Left ventricle myocardium superior (tissue), 1 donor: ENCODE measurements at regions not wholly inside any gene's neighbourhood (a gene's known extent, or its start where the extent isn't known, plus 50 kb on each side); places are given as distances from the start of the nearest gene placed in this dataset.
"Not testable (repeated sequence)": the region's sequence is repeated elsewhere in the genome, so short reads cannot be mapped to it uniquely, and the experiment has no call there.

ENCODE experiments used
- ATAC-seq: fragments of 200-7000 bp; cut with Tn5 transposase; one replicate; pipeline ENCODE4 v1.9.1; 2020; ENCODE audit warnings: mild to moderate bottlenecking, moderate library complexity
- DNase-seq: peaks from one replicate; pipeline ENCODE4 v3.0.0-alpha.2; 2020
- intact Hi-C: fragments of 100-400 bp; cut with micrococcal nuclease; formaldehyde crosslinking; loops from one replicate; pipeline ENCODE4 v1.11.0; 2022
- donor health status: DM: no; HTN: yes; CAD: no; lungs with severe emphysema.

GRCh38 chr6:163888030-163888819 is 473.7 kb downstream of the QKI start:
- DNase-seq, result no peak
- ATAC-seq, result no peak
- intact Hi-C loops, result no loop called here

- intact Hi-C loops, result no loop called here
- ATAC-seq (no peak), DNase-seq (no peak)
Measured at GRCh38 chr6:163886428-163886827, 471.9 kb downstream of the QKI start.

DNA sequence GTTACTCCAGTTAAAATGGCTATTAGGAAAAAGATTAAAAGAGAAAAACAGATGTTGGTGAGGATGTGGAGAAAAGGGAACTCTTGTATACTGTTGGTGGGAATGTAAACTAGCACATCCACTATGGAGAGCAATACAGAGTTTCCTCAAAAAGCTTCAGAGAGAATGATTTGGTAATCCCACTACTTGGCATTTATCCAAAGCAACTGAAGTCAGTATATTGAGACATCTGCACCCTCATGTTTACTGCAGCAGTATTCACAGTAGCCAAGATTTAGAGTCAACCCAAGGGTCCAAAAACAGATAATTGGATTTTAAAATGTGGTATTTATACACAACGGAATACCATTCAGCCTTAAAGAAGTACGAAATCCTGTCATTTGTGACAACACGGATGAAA is 469.5 kb downstream of the QKI start:
- ATAC-seq (peak; percentile 50), DNase-seq (no peak)
- intact Hi-C loops, result no loop called here

DNA sequence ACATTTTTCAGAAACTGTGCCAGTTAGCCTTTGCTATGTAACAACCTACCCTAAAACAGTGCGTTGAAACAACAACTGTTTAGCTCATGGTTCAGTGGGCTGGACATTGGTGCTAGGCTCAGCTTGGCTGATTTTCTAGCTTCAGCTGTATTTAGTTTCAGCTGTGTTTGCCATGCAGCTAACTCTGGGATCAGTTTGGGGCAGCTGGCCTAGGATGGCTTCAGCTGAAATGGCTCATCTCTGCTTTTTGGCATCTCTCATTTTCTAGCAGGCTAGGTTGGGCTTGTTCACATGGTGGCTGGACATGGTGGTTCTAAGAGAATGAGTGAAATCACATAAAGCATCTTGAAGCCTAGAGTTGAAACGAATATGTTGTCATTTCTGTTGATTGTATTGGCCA is 464.2 kb downstream of the QKI start:
- DNase-seq (no peak), ATAC-seq (no peak)
- intact Hi-C loops, result no loop called here

DNA sequence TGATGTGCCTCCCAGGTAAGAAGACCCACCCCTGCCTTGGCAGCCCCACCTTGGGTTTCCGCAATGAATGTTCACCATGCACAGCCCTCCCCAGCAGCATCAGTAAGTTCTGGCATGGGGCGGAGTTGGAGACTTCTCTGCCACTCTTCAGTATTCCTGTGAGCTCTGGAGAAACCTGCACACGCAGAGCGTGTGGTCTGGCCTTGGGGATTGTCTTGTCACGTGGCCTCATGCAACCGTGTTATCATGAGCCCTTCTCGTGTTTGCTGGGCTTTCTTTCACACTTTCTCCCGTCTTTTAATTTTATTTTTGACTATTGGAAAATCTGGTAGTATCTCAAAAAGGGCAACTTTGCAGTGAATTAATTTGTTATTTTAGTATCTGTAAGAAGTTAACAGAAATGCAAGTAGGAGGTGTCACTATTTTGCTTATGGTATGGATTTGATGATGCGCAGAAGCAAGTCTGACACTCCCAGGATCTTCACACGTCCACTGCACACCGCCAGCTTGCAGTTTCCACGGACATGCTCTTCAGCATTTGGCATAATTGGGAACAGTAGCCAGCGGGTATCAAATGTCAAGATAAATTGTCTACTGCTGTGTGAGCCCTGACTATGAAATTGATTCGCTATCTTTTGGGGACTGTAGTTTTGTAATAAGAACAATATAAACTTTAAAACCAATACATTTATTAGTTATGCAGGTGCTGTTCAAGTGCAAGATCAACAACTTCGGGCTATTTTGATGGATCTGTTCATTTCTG is 463.5 kb downstream of the QKI start:
- intact Hi-C loops, result no loop called here
- no peak for ATAC-seq
- DNase-seq, result no peak

GRCh38 chr6:163876391-163876790 is 461.9 kb downstream of the QKI start:
- intact Hi-C loops, result no loop called here
- ATAC-seq (no peak), DNase-seq (no peak)

- intact Hi-C loops, result no loop called here
- ATAC-seq (no peak), DNase-seq (no peak)
Measured at GRCh38 chr6:163874784-163875183, 460.3 kb downstream of the QKI start.

- ATAC-seq, result no peak
- intact Hi-C loops, result no loop called here
Measured at GRCh38 chr6:163872335-163872734, 457.8 kb downstream of the QKI start.

DNA sequence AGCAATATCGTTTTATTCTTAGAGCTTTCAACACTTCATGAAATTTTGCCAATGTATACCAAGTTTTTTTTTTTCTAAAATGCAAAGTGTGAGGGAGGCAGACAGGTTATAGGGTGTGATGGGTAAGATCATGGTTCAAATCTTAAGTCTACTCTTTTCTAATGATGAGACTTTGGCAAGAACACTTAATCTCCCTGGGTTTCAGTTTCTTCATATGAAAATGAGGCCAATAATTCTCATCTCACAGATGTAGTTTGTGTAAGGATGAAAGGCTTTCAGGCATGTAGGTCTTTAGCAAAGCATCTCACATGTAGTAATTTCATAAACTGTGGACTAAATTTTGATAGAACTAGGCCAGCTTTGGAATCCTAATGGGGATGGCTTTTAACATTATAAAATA is 457.1 kb downstream of the QKI start:
- intact Hi-C loops, result no loop called here
- DNase-seq (no peak), ATAC-seq (no peak)

More at GRCh38 chr6:163872335-163872734, 457.8 kb downstream of the QKI start:
- no peak for DNase-seq

- intact Hi-C loops, result no loop called here
- no peak for ATAC-seq
- DNase-seq, result no peak
Measured at GRCh38 chr6:163867518-163868292, 453.2 kb downstream of the QKI start.

DNA sequence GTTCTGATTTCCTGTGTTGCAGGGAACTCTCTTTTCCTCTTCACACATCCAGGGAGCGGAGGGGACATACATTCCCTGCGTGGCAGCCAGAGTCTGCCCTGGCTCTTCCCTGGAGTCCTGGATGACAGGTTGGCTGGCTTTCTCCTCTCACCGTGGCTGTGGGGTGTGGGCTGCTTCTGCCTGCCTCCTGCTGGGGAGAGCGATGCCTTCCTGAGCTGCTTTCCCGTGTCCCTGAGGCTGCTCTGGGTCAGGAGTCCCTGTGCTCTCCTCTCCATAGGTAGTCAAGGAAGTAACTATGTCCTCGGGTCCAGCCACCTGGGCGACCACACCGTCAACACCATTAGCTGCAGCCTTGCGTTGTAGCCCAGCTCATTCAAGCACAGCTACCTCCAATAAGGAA is 451.7 kb downstream of the QKI start:
- peak; percentile 34 for DNase-seq
- ATAC-seq, result peak; percentile 68
- intact Hi-C loops, result no loop called here

GRCh38 chr6:163863565-163863964 is 449.0 kb downstream of the QKI start:
- no peak for DNase-seq
- ATAC-seq, result no peak
- intact Hi-C loops, result no loop called here

GRCh38 chr6:163862701-163863100 is 448.2 kb downstream of the QKI start:
- DNase-seq (no peak), ATAC-seq (no peak)
- intact Hi-C loops, result no loop called here

DNA sequence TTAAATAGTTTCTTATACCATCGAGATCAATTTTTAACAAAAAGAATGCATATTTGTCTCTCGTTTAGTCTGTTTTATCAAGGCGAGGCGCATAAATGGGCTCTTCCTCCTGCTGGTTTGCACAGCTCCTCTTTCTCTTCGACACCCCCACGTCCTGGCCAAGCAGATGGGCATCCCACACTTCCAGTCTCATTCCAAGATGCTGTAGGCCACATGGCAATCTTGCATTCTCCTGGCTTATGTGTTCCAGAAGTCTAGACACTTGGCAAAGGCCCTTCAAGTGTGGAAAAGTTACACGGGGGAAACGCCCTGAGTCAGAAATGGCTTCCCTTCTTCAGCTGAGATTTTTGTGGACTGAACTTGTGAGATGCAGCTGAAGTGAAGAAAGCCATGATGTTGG is 447.1 kb downstream of the QKI start:
- intact Hi-C loops, result no loop called here
- DNase-seq (no peak), ATAC-seq (no peak)

DNA sequence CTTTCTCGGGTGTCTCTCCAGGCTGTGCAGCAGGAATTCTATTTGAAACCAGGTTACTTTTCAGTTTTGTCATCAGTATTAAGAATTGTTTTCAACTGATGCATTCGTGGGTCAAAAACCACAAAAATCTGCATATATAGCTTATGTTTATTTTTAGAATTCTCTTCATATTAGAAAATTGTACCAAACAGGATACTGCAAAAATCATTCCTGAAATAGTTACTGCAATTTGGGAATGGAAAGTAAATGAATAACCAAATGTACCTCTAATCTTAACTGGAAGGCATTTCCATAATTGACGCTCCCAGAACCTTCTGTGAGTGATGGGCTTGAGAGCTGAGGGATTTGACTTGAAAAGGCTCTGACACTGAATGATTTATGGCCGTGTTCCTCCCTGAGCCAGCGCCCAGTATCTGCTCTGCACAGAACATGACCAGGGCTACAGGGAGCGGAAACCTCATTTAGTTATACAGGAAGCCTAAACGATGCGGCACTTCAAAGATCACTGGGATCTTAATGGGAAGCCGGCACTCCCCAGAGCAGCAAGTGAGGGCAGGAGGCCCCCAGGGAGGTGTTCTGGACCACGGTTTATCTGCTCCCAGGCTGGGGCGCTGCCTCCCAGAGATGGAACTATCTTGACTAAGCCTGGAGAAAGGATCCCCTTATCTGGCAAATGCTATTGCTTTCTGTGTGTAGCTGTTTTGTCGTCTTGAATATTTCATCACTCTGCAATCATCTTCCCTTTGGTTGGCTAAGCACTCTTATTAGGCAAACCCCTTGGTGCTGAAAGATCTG is 446.0 kb downstream of the QKI start:
- peak; percentile 81 for ATAC-seq
- DNase-seq, result peak; percentile 51
- intact Hi-C loops, result no loop called here

DNA sequence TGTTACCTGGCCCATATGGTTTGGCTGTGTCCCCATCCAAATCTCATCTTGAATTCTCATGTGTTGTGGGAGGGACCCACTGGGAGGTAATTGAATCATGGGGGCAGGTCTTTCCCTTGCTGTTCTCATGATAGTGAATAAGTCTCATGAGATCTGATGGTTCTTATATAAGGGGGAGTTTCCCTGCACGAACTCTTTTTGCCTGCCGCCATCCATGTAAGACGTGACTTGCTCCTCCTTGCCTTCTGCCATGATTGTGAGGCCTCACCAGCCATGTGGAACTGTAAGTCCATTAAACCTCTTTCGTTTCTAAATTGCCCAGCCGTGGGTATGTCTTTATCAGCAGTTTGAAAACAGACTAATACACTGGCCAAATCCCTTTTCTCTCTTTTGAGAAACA is 444.4 kb downstream of the QKI start:
- ATAC-seq, intact Hi-C loops, DNase-seq: not testable (repeated sequence)

GRCh38 chr6:163857421-163857820 is 442.9 kb downstream of the QKI start:
- no peak for DNase-seq
- no peak for ATAC-seq
- intact Hi-C loops, result no loop called here

DNA sequence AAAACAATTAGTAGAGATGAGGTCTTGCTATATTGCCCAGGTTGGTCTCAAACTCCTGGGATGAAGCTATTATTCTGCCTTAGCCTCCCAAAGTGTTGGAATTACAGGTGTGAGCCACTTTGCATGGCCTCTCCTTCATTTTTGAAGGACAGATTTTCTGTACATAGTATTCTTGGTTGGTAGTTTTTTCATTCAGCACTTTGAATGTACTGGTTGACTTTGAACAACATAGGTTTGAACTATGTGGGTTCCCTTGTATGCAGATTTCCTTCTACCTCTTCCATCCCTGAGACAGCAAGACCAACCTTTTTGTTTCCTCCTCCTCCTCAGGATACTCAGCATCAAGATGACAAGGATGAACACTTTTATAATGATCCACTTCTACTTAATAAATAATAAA is 436.4 kb downstream of the QKI start:
- DNase-seq, result no peak
- intact Hi-C loops, result no loop called here
- ATAC-seq, result no peak

DNA sequence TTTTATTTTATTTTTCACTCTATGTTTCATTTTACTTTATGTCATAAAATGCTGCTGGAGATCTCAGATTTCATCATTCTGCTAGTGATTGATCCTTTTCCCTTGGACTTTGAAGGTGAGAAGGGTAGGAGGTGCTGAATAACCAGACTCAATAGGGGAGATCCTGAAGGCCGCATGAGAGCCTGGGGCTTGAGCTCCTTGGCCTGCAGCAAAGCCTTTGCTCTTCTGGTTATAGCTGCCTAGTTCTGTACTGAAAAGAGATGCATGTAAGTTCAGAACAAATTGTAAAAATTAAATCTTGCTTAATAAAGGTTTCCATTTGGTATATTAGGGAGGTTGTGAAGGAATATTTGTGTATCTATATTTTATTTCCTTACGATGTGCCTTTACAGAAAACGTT is 430.2 kb downstream of the QKI start:
- intact Hi-C loops, result no loop called here
- no peak for ATAC-seq

More for the DNA sequence above, 430.2 kb downstream of the QKI start:
- no peak for DNase-seq
